DMS53 treated with DMSO at 0.1 percent for 48 hours (cell line): ENCODE measurements at regions not wholly inside any gene's neighbourhood (a gene's known extent, or its start where the extent isn't known, plus 50 kb on each side); places are given as distances from the start of the nearest gene placed in this dataset.
A peak's percentile ranks its signal among the peaks of the same experiment; 100 is the strongest.

Experiments
- DNase-seq: peaks from one replicate; lab custom pipeline; 2025; ENCODE audit not compliant: unreplicated experiment; lab: John Stamatoyannopoulos, UW

GRCh38 chr16:31700530-31701388 lies 172.8 kb upstream of the ZNF267 start:
- DNase-seq: no peak

GRCh38 chr16:31701734-31702133 lies 171.9 kb upstream of the ZNF267 start:
- no peak for DNase-seq

- no peak for DNase-seq
These were observed 170.8 kb upstream of the ZNF267 start for GRCh38 chr16:31702796-31703195.

GRCh38 chr16:31703526-31704128 lies 170.0 kb upstream of the ZNF267 start:
- DNase-seq: no peak

GRCh38 chr16:31704138-31704537 lies 169.5 kb upstream of the ZNF267 start:
- no peak for DNase-seq

GRCh38 chr16:31705371-31705770 lies 168.2 kb upstream of the ZNF267 start:
- DNase-seq: no peak

GRCh38 chr16:31706318-31706717 lies 167.3 kb upstream of the ZNF267 start:
- DNase-seq: no peak

- DNase-seq: no peak
These were observed 166.7 kb upstream of the ZNF267 start for GRCh38 chr16:31706925-31707324.

GRCh38 chr16:31707743-31708335 lies 165.8 kb upstream of the ZNF267 start:
- no peak for DNase-seq

- DNase-seq: no peak
These were observed 165.3 kb upstream of the ZNF267 start for GRCh38 chr16:31708348-31708747.

GRCh38 chr16:31709181-31709580 lies 164.4 kb upstream of the ZNF267 start:
- no peak for DNase-seq

- DNase-seq: no peak
These were observed 163.5 kb upstream of the ZNF267 start for GRCh38 chr16:31710134-31710533.

GRCh38 chr16:31710880-31711279 lies 162.7 kb upstream of the ZNF267 start:
- DNase-seq: no peak

- no peak for DNase-seq
These were observed 162.2 kb upstream of the ZNF267 start for GRCh38 chr16:31711344-31711845.

GRCh38 chr16:31712064-31712540 lies 161.5 kb upstream of the ZNF267 start:
- DNase-seq: no peak

- peak; percentile 73 for DNase-seq
These were observed 160.3 kb upstream of the ZNF267 start for GRCh38 chr16:31713071-31713944.

- no peak for DNase-seq
These were observed 159.4 kb upstream of the ZNF267 start for GRCh38 chr16:31713945-31714902.

GRCh38 chr16:31714903-31715504 lies 158.6 kb upstream of the ZNF267 start:
- DNase-seq: no peak

- DNase-seq: no peak
These were observed 157.7 kb upstream of the ZNF267 start for GRCh38 chr16:31715915-31716314.
